ENCODE measurements at regions not wholly inside any gene's neighbourhood (a gene's known extent, or its start where the extent isn't known, plus 50 kb on each side); places are given as distances from the start of the nearest gene placed in this dataset.

- TF ChIP-seq, protein P1, sequence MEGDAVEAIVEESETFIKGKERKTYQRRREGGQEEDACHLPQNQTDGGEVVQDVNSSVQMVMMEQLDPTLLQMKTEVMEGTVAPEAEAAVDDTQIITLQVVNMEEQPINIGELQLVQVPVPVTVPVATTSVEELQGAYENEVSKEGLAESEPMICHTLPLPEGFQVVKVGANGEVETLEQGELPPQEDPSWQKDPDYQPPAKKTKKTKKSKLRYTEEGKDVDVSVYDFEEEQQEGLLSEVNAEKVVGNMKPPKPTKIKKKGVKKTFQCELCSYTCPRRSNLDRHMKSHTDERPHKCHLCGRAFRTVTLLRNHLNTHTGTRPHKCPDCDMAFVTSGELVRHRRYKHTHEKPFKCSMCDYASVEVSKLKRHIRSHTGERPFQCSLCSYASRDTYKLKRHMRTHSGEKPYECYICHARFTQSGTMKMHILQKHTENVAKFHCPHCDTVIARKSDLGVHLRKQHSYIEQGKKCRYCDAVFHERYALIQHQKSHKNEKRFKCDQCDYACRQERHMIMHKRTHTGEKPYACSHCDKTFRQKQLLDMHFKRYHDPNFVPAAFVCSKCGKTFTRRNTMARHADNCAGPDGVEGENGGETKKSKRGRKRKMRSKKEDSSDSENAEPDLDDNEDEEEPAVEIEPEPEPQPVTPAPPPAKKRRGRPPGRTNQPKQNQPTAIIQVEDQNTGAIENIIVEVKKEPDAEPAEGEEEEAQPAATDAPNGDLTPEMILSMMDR (IDR thresholded peaks at IDR 0.05) = no peak
- TF ChIP-seq POLR2A (IDR thresholded peaks at IDR 0.05) = no peak
- TF ChIP-seq POLR2AphosphoS5 (IDR thresholded peaks at IDR 0.05) = no peak
These were observed 80.8 kb upstream of the IL12B start for GRCh38 chr5:159411115-159411514.

All from gastroesophageal sphincter (tissue), 3 donors.